ENCODE measurements at regions not wholly inside any gene's neighbourhood (a gene's known extent, or its start where the extent isn't known, plus 50 kb on each side); places are given as distances from the start of the nearest gene placed in this dataset.

- TF ChIP-seq, protein P1, sequence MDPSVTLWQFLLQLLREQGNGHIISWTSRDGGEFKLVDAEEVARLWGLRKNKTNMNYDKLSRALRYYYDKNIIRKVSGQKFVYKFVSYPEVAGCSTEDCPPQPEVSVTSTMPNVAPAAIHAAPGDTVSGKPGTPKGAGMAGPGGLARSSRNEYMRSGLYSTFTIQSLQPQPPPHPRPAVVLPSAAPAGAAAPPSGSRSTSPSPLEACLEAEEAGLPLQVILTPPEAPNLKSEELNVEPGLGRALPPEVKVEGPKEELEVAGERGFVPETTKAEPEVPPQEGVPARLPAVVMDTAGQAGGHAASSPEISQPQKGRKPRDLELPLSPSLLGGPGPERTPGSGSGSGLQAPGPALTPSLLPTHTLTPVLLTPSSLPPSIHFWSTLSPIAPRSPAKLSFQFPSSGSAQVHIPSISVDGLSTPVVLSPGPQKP (IDR thresholded peaks at IDR 0.05; ENCODE audit: low read depth, low read length): no peak
- TF ChIP-seq CBFB (IDR thresholded peaks at IDR 0.05; ENCODE audit: low read depth) (0 out of 2 replicates have a peak, but pooled peaks have one; percentile 30), ZNF207 (IDR thresholded peaks at IDR 0.05; ENCODE audit: borderline replicate concordance) (0 out of 2 replicates have a peak, but pooled peaks have one; percentile 41), EZH2 (IDR thresholded peaks at IDR 0.05; ENCODE audit: borderline replicate concordance, control insufficient read depth, low read depth, low read length) (no peak), RELA (IDR thresholded peaks at IDR 0.05; ENCODE audit: borderline replicate concordance, partially characterized antibody) (peak; percentile 33), ZNF274 (IDR thresholded peaks at IDR 0.05; ENCODE audit: insufficient read depth, insufficient read length) (no peak), SIX5 (IDR thresholded peaks at IDR 0.05; ENCODE audit: low read depth, low read length, severe bottlenecking) (no peak), NR2F1 (conservative IDR thresholded peaks at IDR 0.05) (no peak), CHD4 (IDR thresholded peaks at IDR 0.05) (no peak), JUNB (IDR thresholded peaks at IDR 0.05) (no peak), SUZ12 (IDR thresholded peaks at IDR 0.05; ENCODE audit: unreplicated experiment) (no peak), JUND (IDR thresholded peaks at IDR 0.05; ENCODE audit: low read depth, low read length) (no peak), BCL11A (IDR thresholded peaks at IDR 0.05; ENCODE audit: low read depth, low read length) (no peak), ATF7 (IDR thresholded peaks at IDR 0.05; ENCODE audit: low read depth) (peak; percentile 36; the same call in 1 of the 2 replicates), POLR2A (IDR thresholded peaks at IDR 0.05; ENCODE audit: low read depth, low read length) (no peak), POU2F2 (IDR thresholded peaks at IDR 0.05; ENCODE audit: borderline replicate concordance, low read depth, low read length) (peak; percentile 98), REST (IDR thresholded peaks at IDR 0.05; ENCODE audit: low read depth, low read length) (no peak), RB1 (IDR thresholded peaks at IDR 0.05; ENCODE audit: borderline replicate concordance) (peak; percentile 47; the same call in 1 of the 2 replicates), CREM (IDR thresholded peaks at IDR 0.05; ENCODE audit: low read depth) (peak; percentile 26; the same call in 1 of the 2 replicates), NRF1 (conservative IDR thresholded peaks at IDR 0.05; ENCODE audit: low read depth, low read length) (no peak), KAT2A (conservative IDR thresholded peaks at IDR 0.05; ENCODE audit: control insufficient read depth, low read depth, low read length) (no peak), SMARCA5 (IDR thresholded peaks at IDR 0.05) (0 out of 2 replicates have a peak, but pooled peaks have one; percentile 19), TARDBP (IDR thresholded peaks at IDR 0.05; ENCODE audit: borderline replicate concordance) (no peak), ZNF384 (IDR thresholded peaks at IDR 0.05; ENCODE audit: borderline replicate concordance, low read depth, low read length) (0 out of 2 replicates have a peak, but pooled peaks have one; percentile 10), BHLHE40 (IDR thresholded peaks at IDR 0.05; ENCODE audit: borderline replicate concordance in 1 of 2, low read depth in 2 of 2, low read length in 1 of 2) (0 out of 4 replicates have a peak, but pooled peaks of 1 of the 2 experiments have one; percentile 18)
These were observed 94.0 kb upstream of the RFC3 start (continued) for GRCh38 chr13:33723772-33724435.

Data from GM12878 (cell line).